Mesendoderm (in vitro differentiated cells): ENCODE measurements at regions not wholly inside any gene's neighbourhood (a gene's known extent, or its start where the extent isn't known, plus 50 kb on each side); places are given as distances from the start of the nearest gene placed in this dataset.

Experiments
- DNase-seq: peaks from one replicate; pipeline ENCODE4 v3.0.0; 2013
- H2AK5ac ChIP-seq: 2 replicates; pipeline ENCODE4 v1.6.1; 2013; ENCODE audit warnings: low read length, inconsistent platforms
- H2BK120ac ChIP-seq: 2 replicates; pipeline ENCODE4 v1.6.1; 2013; ENCODE audit warnings: low read depth, mild to moderate bottlenecking, low read length, moderate library complexity, mixed read lengths
- H2BK15ac ChIP-seq: replicated peaks from 2 replicates; pipeline ENCODE4 v1.6.1; 2013; ENCODE audit warnings: low read depth, mild to moderate bottlenecking, moderate library complexity
- H2BK5ac ChIP-seq: 2 replicates; pipeline ENCODE4 v1.6.1; 2013; ENCODE audit warnings: low read length, inconsistent platforms
- H3K18ac ChIP-seq: 2 replicates; pipeline ENCODE4 v1.6.1; 2013; ENCODE audit warnings: mild to moderate bottlenecking, low read length, mixed read lengths
- H3K23ac ChIP-seq: one replicate; pipeline ENCODE4 v1.6.1; 2013; ENCODE audit warnings: low read length
- H3K27ac ChIP-seq: 2 replicates; pipeline ENCODE4 v1.5.1; 2013; ENCODE audit warnings: low read depth, mild to moderate bottlenecking, inconsistent platforms, low read length, moderate library complexity
- H3K27me3 ChIP-seq: 2 replicates; pipeline ENCODE4 v1.6.1; 2013; ENCODE audit warnings: low read length, control low read depth, mild to moderate bottlenecking, inconsistent platforms; ENCODE audit not compliant: insufficient read depth, poor library complexity
- H3K36me3 ChIP-seq: 2 replicates; pipeline ENCODE4 v1.6.1; 2013; ENCODE audit warnings: low read length, inconsistent platforms; ENCODE audit not compliant: control insufficient read depth, insufficient read depth
- H3K4ac ChIP-seq: one replicate; pipeline ENCODE4 v1.6.1; 2013; ENCODE audit warnings: low read depth, mild to moderate bottlenecking, low read length, moderate library complexity
- H3K4me1 ChIP-seq: 2 replicates; pipeline ENCODE4 v1.6.1; 2013; ENCODE audit warnings: low read depth, low read length, inconsistent platforms; ENCODE audit not compliant: control insufficient read depth
- H3K4me2 ChIP-seq: 2 replicates; pipeline ENCODE4 v1.6.1; 2013; ENCODE audit warnings: low read length
- H3K4me3 ChIP-seq: 2 replicates; pipeline ENCODE4 v1.5.1; 2013; ENCODE audit warnings: mild to moderate bottlenecking, low read length
- H3K56ac ChIP-seq: one replicate; pipeline ENCODE4 v1.6.1; 2013; ENCODE audit warnings: low read length
- H3K79me1 ChIP-seq: 2 replicates; pipeline ENCODE4 v1.6.1; 2013; ENCODE audit warnings: low read length, inconsistent platforms
- H3K79me2 ChIP-seq: 2 replicates; pipeline ENCODE4 v1.6.1; 2013; ENCODE audit warnings: mild to moderate bottlenecking, low read length; ENCODE audit not compliant: control insufficient read depth, insufficient read depth
- H3K9ac ChIP-seq: 2 replicates; pipeline ENCODE4 v1.6.1; 2013; ENCODE audit warnings: low read length, inconsistent platforms
- H4K5ac ChIP-seq: one replicate; pipeline ENCODE4 v1.6.1; 2013; ENCODE audit warnings: low read length
- H4K8ac ChIP-seq: one replicate; pipeline ENCODE4 v1.6.1; 2013; ENCODE audit warnings: low read depth, mild to moderate bottlenecking, control low read depth, low read length, moderate library complexity
- WGBS: extraction: QIAGEN DNeasy Blood & Tissue Kit; methylation state at CpG from one replicate; pipeline ENCODE4 v1.1.7; 2013; ENCODE audit warnings: low lambda C conversion rate, missing lambda C conversion rate; ENCODE audit not compliant: insufficient coverage; ENCODE audit errors: extremely low coverage; 5-methylcytosine and 5-hydroxymethylcytosine counted together

DNA sequence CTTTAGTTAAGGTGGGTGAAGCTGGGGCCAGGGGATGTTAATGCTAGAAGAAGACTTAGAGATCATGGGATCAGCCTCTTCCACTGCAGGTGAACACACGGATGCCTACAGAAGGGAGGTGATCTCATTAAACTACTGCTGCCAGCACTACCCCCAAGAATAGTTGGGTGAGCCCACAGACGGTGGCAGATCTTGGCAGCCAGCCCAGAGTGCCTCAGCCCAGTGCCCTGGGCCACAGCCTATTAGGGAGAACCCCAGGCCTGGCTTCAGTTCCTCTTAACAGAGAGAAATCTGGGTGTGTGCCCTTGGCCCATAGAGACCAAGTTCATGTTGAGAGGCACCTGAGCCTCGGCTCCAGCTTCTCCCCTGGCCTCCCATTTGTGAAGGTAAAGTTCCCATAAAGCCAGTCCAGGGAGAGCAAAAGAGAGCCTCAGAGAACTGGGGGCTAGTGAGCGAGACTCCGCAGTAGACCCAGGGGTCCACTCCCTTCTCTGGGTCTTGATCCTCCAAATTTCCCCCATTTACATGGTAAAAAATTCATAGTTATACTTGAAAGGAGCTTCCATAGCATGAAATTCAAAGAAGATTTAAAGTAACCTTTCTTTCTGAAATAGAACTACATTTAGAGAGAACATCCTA is 125.0 kb upstream of the CCND2 start:
- H4K5ac ChIP-seq = no peak overlapping the region
- no peak overlapping the region for H3K18ac ChIP-seq
- H2BK120ac ChIP-seq = no peak overlapping the region
- H4K8ac ChIP-seq = no peak overlapping the region
- H3K23ac ChIP-seq = no peak overlapping the region
- H3K27ac ChIP-seq = no peak overlapping the region
- H2BK15ac ChIP-seq = no peak overlapping the region
- no peak overlapping the region for H2AK5ac ChIP-seq
- no peak overlapping the region for H3K9ac ChIP-seq
- H3K4me2 ChIP-seq = no peak overlapping the region
- H3K27me3 ChIP-seq = no peaks in the 10 kb centered on the region
- no peak for DNase-seq
- no peak overlapping the region for H3K4ac ChIP-seq
- H3K79me2 ChIP-seq = no peaks in the 10 kb centered on the region
- H3K4me3 ChIP-seq = no peak overlapping the region
- WGBS = no CpG with 5 or more reads among the region's 5 CpGs
- no peak overlapping the region for H2BK5ac ChIP-seq
- H3K79me1 ChIP-seq = no peaks in the 10 kb centered on the region
- no peak overlapping the region for H3K56ac ChIP-seq
- no peaks in the 10 kb centered on the region for H3K36me3 ChIP-seq
- H3K4me1 ChIP-seq = peaks cover 17% of the 10 kb centered on the region

GRCh38 chr12:4147031-4147481 is 126.5 kb upstream of the CCND2 start:
- no peak overlapping the region for H3K18ac ChIP-seq
- peaks cover 17% of the 10 kb centered on the region for H3K4me1 ChIP-seq
- no peak overlapping the region for H4K8ac ChIP-seq
- H2BK15ac ChIP-seq = no peak overlapping the region
- H3K4ac ChIP-seq = no peak overlapping the region
- no peak overlapping the region for H3K23ac ChIP-seq
- no peak overlapping the region for H4K5ac ChIP-seq
- H3K56ac ChIP-seq = no peak overlapping the region
- no peak overlapping the region for H3K4me3 ChIP-seq
- no peaks in the 10 kb centered on the region for H3K79me2 ChIP-seq
- H3K4me2 ChIP-seq = no peak overlapping the region
- H2BK5ac ChIP-seq = no peak overlapping the region
- H3K9ac ChIP-seq = no peak overlapping the region
- WGBS = no CpG with 5 or more reads among the region's 7 CpGs
- H3K27me3 ChIP-seq = no peaks in the 10 kb centered on the region
- no peak overlapping the region for H2AK5ac ChIP-seq
- no peak overlapping the region for H2BK120ac ChIP-seq
- no peak for DNase-seq
- H3K79me1 ChIP-seq = no peaks in the 10 kb centered on the region
- H3K36me3 ChIP-seq = no peaks in the 10 kb centered on the region
- H3K27ac ChIP-seq = no peak overlapping the region

- DNase-seq = peak; percentile 15
- no peak overlapping the region for H2BK15ac ChIP-seq
Observed at GRCh38 chr12:4145990-4146859, 127.3 kb upstream of the CCND2 start.

GRCh38 chr12:4144676-4145075 is 128.9 kb upstream of the CCND2 start:
- WGBS = no CpG with 5 or more reads among the region's 2 CpGs
- H3K4me3 ChIP-seq = no peak overlapping the region
- H4K5ac ChIP-seq = no peak overlapping the region
- H3K56ac ChIP-seq = no peak overlapping the region
- no peak overlapping the region for H2BK15ac ChIP-seq
- H3K27ac ChIP-seq = no peak overlapping the region
- H3K4ac ChIP-seq = no peak overlapping the region
- H3K27me3 ChIP-seq = no peaks in the 10 kb centered on the region
- H3K23ac ChIP-seq = no peak overlapping the region
- no peak overlapping the region for H4K8ac ChIP-seq
- H3K18ac ChIP-seq = no peak overlapping the region
- no peak overlapping the region for H3K4me2 ChIP-seq
- no peak overlapping the region for H2BK120ac ChIP-seq
- no peaks in the 10 kb centered on the region for H3K79me1 ChIP-seq
- peak; percentile 77 for DNase-seq
- H3K36me3 ChIP-seq = no peaks in the 10 kb centered on the region
- H2AK5ac ChIP-seq = no peak overlapping the region
- H2BK5ac ChIP-seq = no peak overlapping the region
- no peak overlapping the region for H3K9ac ChIP-seq
- H3K79me2 ChIP-seq = no peaks in the 10 kb centered on the region
- H3K4me1 ChIP-seq = peaks cover 17% of the 10 kb centered on the region

More at GRCh38 chr12:4145990-4146859, 127.3 kb upstream of the CCND2 start:
- Histone ChIP-seq H3K56ac (no peak overlapping the region), H3K18ac (no peak overlapping the region), H3K4me1 (peaks cover 17% of the 10 kb centered on the region), H3K9ac (no peak overlapping the region), H3K36me3 (no peaks in the 10 kb centered on the region), H3K27ac (no peak overlapping the region), H3K4ac (no peak overlapping the region), H3K27me3 (no peaks in the 10 kb centered on the region), H3K79me2 (no peaks in the 10 kb centered on the region), H3K4me2 (no peak overlapping the region), H3K4me3 (no peak overlapping the region), H2BK5ac (no peak overlapping the region), H4K8ac (no peak overlapping the region), H4K5ac (no peak overlapping the region), H3K79me1 (no peaks in the 10 kb centered on the region), H2BK120ac (no peak overlapping the region), H3K23ac (no peak overlapping the region), H2AK5ac (peak overlapping the region; percentile 65)
- no CpG with 5 or more reads among the region's 15 CpGs for WGBS

DNA sequence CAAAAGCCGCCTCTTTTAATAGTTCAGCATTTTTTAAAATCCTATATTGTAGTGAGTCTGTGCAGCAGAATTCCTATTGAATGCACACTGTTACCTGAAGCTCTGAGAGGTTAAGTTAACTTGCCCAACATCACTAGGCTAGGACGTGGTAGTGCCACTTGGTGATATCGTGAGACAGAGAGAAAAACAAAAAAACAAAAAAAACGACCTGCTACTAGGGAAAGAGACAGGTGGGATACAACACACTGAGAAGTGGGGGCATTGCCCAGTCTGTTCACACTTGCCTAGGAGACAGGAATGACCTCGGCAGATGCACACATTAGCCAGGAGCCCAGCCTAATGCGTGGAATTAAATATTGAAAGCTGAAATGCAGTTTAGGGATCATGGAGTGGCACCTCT is 129.7 kb upstream of the CCND2 start:
- Histone ChIP-seq H3K79me1 (no peaks in the 10 kb centered on the region), H4K5ac (no peak overlapping the region), H3K9ac (no peak overlapping the region), H3K79me2 (no peaks in the 10 kb centered on the region), H3K23ac (no peak overlapping the region), H2BK120ac (no peak overlapping the region), H2AK5ac (no peak overlapping the region), H2BK15ac (no peak overlapping the region), H3K18ac (no peak overlapping the region), H3K4ac (no peak overlapping the region), H3K27me3 (no peaks in the 10 kb centered on the region), H3K4me2 (no peak overlapping the region), H3K4me3 (no peak overlapping the region), H3K4me1 (peaks cover 17% of the 10 kb centered on the region), H4K8ac (no peak overlapping the region), H3K36me3 (no peaks in the 10 kb centered on the region), H3K56ac (no peak overlapping the region), H3K27ac (no peak overlapping the region), H2BK5ac (no peak overlapping the region)
- DNase-seq = peak; percentile 35
- no CpG with 5 or more reads among the region's 6 CpGs for WGBS
